ENCODE measurements at regions not wholly inside any gene's neighbourhood (a gene's known extent, or its start where the extent isn't known, plus 50 kb on each side); places are given as distances from the start of the nearest gene placed in this dataset.
"Not testable (repeated sequence)": the region's sequence is repeated elsewhere in the genome, so short reads cannot be mapped to it uniquely, and the experiment has no call there.

DNA sequence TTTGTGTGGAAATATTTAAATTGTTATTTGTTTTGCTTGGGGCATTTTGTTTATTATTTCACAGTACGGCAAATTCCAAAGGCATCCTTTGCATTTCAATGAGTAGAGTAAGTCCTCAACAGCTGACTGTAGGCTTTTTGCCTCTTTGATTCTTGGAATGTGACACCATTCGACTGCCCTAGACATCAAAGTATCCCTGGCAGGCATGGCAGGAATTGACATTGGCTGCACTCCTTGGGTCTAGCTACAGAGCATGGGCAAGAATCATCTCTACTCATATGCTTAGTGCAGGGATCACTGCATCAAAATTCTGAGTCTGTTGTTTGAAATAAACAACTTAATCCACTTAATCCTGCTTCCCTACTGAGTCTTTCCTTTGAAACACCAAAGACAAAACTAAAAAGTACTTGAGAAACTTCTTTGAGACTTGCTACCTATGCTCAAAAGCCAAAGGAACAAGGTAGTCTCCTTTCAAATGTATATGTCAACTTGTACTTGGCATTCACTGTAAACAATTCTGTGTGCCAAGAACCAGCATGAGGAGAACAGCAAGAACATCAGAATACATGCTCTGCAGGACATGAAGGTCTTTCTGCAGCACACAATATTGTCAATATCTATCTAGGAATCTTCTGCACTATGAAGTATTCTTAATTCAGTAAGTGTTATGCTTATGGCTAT lies 1569.0 kb upstream of the FLRT2 start:
- DNase-seq (ENCODE audit: low read depth, low spot score) = no peak

DNA sequence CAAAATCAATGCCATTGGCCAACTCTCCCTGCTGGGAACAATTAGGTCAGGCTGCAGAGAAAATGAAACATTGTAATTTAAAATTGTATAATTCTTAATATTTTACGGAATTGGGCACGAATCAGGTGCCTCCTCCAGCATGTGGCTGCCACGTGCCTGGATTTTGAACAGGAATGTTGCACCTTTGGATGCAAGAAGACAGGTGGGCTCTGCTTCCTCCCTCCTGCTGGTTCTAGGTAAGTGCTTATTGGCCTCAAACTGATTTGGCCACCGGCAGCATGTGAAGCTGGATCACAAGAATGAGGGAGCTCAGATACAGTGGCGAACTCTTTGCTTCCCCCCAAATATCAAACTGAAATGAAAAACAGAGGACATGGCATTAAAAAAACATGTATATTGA lies 1559.9 kb upstream of the FLRT2 start:
- no peak for DNase-seq (ENCODE audit: low read depth, low spot score)

DNA sequence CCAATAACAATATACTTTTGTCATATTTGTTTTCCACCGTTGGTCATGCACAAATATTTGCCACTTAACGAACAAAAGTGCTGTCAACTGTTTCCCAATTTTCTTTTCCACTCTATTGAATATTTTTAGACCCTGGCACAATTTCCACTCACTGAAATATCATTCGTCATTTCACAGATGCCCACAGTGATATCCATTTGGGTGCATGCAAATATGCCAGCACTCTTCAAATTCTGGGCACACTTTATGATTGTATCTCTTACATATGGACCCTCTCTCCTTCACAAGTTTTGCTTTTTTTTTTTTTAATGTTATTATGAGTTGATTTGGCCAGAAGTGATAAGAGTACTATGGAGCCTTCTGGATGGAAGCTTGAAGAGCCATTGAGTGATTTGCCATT lies 1557.3 kb upstream of the FLRT2 start:
- DNase-seq (ENCODE audit: low read depth, low spot score) = no peak

DNA sequence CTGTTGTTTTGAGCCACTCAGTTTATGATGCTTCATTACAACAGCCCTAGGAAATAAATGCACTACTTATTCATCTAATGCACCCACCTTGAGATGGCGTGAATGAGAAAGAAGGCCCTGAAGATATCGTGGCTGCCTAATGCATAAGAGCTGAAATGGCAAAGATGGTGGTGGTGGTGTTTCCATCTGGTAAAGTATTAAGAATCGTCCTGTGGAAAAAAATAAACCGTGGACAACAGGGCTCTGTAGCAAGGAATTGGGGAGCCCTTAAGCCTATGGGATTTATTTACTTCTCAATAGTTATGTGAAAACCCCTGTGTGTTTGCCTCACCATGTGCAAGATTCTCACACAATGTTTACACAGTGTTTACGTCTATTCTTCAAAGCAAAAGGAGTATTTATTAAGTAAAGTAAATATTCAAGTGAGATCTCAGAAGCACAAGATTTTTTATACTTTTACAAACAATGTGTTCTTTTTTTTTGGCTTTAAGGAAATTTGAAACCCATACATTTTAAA lies 1555.2 kb upstream of the FLRT2 start:
- no peak for DNase-seq (ENCODE audit: low read depth, low spot score)

DNA sequence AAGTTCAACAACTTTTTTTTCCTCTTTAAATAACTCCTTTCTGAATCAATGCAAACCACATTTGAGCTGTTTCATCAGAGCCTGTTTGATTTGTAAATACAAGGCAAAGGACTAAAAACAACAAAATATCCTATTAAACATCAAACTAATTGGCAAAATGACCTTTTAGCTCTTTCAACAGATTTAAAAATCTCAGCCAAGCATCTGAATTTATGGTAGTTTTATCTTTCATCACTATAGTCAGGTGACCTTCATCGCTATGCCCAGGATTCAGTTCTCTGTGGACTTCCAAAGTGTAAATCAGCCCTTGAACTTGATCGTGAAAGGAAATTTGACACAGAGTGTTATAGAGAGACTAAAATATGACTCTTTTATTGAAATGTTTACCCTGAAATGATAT lies 1554.5 kb upstream of the FLRT2 start:
- no peak for DNase-seq (ENCODE audit: low read depth, low spot score)

DNA sequence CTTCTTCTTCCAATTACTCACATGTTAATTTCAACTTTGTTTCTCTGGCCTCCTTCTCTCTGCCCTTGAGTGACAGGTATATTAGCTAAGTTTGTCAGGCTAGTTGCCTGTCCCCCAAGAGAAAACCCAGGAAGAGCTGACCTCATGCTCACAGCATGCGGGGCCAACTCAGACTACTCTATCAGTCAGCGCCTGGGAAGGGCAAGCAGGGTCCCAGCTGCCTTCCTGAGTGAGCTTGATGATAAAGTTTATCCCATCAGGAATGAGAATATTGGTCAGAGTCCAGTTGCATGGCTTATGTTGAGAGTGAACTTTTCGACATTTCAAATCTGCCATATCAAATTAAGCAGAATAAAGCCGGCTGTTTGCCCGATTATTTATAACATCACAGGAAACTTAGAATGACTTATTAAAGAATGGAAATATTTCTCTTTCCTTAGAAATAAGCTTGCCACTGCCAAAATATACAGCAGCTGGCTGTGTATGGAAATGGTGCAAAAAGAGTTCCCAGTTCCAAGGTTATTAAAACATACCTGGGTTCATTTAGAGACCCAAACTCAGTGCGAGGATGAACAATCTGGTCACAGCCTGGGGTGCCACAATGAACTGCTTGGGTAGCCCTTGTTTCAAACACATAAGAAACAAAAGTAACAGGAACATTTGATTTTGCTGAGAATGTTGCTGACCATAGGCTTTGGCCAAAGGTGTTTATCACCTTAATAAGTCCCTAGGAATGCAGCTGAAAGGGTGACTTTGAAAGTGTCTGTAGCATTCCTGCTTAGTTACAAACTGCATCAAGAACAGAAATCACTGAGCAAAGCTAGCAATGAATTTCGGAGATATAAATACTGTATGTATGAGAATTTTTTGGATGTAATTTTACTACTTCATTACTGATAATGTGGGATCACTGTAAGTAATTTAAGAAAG lies 1553.8 kb upstream of the FLRT2 start:
- DNase-seq (ENCODE audit: low read depth, low spot score) = peak; percentile 53

DNA sequence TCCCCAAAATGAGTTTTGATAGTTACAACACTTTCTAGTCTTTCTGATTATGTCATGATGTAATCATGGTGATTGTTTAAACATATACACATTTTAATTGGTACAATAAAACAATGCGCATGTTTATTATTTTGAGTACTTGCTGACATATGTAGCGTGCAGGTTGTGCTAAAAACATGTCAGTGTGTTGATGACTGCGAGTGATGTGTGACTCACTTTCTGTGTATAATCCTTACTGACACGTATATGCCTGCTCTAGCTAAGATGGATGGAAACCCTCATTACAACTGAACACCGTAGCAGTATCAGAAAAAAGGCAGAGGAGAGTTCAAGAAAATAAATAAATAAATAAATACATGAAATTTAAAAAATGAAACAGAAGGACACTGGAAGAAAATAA lies 1552.4 kb upstream of the FLRT2 start:
- DNase-seq (ENCODE audit: low read depth, low spot score) = no peak

DNA sequence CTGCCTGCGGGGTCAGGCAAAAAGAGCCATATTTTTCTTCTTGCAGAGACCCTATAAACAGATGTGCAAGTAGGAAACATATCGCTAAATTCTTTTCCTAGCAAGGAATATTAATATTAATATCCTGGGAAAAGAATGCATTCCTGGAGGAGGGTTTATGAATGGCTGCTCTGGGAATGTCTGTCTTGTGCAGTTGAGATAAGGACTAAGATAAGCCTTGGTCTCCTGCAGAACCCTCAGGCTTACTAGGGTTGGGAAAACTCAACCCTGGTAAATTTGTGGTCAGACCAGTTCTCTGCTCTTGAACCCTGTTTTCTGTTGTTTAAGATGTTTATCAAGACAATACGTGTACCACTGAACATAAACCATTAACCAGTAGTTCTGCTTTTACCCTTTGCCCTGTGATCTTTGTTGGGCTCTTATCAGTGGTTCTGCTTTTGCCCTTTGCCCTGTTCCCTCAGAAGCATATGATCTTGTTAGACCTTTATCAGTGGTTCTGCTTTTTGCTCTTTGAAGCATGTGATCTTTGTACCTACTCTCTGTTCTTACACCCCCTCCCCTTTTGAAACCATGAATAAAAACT lies 1548.2 kb upstream of the FLRT2 start:
- DNase-seq (ENCODE audit: low read depth, low spot score) = not testable (repeated sequence)

DNA sequence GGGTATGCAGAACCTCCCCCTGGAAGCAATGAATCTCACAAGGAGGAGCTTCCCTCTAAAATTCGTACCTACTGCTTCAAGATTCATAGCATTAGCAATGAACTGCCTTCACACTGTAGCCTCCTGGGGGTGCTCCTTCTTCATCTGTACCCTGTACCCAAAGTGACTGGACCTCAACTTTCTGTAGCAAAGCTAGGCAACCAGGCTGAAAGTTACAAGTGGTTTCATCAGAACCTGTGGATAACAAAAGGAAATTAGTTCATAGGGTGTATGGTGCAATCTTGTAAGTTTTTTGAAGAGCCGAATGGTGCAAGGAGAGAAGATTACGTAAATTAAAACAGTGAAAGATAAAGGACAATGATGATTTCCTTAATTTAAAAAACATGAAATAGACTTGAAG lies 1541.7 kb upstream of the FLRT2 start:
- DNase-seq (ENCODE audit: low read depth, low spot score) = no peak

DNA sequence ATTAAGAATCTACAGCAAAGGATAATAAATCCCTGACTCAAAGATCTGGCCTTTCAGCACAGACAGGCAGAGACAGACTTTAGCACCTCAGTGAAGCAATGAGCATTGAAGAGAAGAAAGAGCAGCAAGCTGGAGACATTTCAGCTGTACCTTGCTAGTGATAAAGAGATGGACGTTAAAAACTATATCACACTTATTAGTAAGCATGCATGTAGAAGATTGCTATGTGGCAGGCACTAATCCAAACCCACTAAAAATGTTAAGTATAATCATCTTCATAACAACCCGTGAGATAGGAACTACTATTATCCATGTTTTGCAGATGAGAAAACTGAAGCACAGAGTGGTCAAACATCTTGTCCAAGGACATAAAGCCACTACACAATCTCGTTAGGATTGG lies 1538.3 kb upstream of the FLRT2 start:
- DNase-seq (ENCODE audit: low read depth, low spot score) = no peak

DNA sequence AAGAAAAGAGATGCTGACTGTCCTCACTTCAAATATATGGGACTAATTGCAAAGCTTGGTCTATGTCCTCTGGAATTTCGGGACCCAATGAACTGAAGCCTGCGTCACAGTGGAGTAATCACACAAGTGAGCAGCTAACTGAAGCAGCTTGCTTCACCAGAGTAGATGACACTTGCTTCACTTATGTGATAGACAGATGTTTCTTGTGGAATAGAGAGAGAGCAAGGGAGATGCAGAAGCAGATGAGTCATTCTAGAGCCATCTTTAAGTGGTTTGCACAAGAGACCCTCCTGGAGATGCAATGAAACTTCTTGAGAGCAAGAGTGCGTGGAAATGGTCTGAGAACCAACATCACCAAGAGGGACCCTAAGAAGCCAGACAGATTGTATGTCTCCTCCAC lies 1537.1 kb upstream of the FLRT2 start:
- DNase-seq (ENCODE audit: low read depth, low spot score) = no peak

DNA sequence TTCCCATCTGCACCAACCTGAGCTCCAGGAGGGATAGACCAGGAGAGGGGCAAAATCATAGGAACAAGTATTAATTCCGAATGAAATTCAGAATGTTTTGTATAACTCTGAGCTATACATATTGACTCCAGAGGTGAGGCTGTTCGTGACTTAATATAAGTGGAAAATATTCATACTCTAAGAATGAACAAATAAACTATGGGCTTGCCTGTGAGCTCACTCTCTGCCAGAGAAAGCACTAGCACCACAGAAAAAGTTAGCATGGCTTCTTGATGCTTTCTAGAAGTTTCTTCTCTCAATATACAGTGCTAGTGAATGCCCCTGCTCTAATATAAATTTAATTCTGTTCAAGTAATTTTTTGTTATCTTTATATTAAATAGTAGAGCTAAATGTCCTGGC lies 1536.4 kb upstream of the FLRT2 start:
- DNase-seq (ENCODE audit: low read depth, low spot score) = no peak

DNA sequence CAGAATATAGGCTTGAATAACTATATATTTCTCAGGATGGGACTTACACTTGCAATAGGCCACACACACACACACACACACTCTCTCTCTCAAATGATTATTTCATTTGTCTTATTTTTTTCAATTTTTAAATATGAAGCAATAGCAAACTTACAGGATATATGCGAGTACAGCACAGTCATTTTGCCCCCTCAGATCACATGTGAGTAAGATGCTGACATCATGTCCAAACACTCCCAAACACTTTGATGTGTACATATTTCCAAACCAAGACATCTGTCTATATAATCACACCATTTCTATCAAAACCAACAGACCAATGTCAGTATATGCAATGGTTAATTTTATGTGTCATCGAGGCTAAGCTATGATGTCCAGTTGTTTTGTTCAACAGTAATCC lies 1535.9 kb upstream of the FLRT2 start:
- no peak for DNase-seq (ENCODE audit: low read depth, low spot score)

DNA sequence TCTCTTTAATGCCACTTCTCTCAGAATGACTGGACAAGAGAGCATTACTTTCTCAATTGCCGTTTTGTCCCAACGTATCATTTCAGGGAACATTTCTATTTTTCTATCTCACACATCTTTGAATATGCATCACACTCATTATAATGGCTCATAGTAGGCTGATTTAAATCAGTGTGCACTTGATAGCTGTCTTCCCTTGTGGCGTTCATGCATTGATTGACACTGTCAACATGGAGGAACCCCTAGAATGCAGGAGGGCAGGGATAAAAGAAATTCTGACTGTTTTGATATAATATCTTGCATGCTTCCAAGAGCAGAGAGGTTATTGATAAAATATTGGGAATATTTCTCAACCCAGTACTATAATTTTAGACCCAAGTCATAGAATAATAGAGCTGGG lies 1528.9 kb upstream of the FLRT2 start:
- no peak for DNase-seq (ENCODE audit: low read depth, low spot score)

DNA sequence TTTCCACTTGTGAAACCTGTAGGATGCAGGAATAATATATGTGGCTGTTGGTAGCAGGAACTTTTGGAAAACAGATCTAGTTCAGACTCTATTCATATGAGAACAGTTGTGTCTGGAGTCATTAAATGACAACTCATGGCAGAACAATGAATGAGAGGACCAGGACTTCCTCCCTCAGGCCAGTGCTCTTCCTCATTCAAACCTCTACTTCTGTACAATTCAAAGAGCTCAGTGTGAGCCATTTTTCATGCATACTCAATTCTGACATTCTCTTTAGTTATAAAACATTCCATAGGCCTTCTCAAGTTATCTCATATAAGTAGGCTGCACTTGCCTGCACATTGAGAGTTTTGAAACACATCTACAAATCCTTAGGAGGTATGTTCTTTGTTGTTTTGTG lies 1526.6 kb upstream of the FLRT2 start:
- no peak for DNase-seq (ENCODE audit: low read depth, low spot score)

DNA sequence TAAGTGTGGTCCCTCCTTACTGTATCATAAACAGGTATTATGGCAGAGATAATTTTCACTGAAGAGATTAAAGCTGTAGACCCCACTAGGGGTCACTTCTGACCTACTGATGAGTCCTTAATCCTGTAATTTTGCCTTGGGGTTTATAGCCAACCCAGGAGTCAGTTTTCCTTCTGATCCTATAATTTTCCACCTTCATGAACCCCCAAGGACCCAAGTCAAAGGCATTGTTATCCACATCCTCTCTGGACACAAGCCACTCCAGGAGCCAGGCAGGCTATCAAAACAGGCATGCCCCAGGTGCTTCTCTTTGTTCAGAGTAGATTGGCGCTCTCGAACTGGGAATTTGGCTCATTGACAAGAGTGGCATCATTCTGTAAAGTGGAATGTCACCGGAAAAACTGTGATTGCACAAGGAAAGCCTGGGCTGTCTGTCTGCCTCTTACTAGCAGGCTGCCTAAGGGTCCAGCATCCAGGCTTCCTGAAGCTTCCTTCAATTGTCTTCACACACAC lies 1523.2 kb upstream of the FLRT2 start:
- peak; percentile 96 for DNase-seq (ENCODE audit: low read depth, low spot score)

DNA sequence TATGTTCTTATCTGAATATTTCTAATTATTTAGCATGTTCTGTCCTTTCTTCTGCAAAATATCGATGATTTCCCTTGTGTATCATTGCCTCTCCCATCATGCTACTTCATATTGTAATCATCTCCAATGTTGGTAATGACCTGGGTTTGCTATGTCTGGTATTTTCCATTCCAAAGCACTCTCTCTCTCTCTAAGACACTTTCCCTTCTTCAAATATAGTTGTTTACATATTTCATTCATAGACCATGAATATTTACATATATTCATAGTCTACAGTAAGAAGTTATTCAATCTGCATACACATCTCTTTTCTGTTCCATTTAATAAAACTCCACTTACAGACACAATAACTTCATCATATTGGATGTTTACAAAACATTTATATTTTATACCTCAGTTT lies 1516.5 kb upstream of the FLRT2 start:
- DNase-seq (ENCODE audit: low read depth, low spot score) = no peak

DNA sequence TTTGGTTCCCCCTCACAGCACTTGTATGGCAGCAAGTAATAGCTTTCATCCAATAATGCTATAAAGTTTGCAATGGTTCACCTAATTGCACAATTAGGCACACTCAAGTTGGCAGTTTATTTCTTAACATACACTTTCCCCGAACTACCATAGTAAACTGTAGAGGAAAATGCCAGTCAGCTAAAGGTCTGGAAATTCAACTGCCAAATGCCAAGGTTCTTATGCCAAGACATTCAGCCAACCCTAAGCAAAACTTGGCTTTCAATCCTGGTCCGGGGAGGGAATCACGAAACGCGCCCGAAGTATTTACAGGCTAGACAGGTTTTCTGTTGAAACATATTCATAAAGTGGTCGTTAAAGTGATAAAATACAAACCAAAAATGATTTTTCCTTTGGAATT lies 1512.4 kb upstream of the FLRT2 start:
- no peak for DNase-seq (ENCODE audit: low read depth, low spot score)

DNA sequence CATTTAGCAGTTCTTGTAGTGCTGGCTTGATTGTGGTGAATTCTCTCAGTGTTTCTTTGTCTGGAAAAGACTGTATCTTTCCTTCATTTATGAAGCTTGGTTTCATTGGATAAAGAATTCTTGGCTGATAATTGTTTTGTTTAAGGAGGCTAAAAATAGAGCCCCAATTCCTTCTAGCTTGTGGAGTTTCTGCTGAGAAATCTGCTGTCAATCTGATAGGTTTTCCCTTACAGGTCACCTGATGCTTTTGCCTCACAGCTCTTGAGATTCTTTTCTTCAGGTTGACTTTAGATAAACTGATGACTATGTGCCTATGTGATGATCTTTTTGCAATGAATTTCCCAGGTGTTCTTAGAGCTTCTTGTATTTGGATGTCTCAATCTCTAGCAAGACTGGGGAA lies 1508.5 kb upstream of the FLRT2 start:
- DNase-seq (ENCODE audit: low read depth, low spot score) = no peak

DNA sequence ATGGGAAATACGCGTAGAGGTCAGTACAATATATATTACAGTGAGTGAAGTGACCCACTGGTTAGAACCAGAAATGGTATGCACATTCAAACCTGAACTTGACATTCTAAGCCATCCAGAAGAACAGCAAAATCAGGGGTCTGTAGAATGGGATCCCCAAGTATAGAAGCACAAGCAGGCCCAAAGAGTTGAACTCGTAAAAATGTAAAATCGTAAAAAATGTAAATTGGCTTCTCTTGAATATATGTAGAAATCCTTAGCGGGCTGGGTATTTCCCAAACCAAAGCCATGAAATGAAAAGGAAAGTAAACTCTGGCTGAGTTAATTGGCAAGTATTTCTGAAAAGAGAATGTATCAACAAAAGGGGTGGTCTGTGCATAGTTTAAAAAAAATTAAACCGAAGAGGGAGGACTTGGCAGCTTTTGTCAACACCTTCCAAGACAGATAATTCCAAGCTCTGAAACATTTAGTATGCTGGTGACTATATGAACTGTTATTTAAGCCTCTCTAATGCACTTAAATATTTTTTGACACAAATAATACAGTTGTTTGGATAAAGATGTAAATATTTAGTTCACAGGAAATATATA lies 1505.6 kb upstream of the FLRT2 start:
- DNase-seq (ENCODE audit: low read depth, low spot score) = no peak

DNA sequence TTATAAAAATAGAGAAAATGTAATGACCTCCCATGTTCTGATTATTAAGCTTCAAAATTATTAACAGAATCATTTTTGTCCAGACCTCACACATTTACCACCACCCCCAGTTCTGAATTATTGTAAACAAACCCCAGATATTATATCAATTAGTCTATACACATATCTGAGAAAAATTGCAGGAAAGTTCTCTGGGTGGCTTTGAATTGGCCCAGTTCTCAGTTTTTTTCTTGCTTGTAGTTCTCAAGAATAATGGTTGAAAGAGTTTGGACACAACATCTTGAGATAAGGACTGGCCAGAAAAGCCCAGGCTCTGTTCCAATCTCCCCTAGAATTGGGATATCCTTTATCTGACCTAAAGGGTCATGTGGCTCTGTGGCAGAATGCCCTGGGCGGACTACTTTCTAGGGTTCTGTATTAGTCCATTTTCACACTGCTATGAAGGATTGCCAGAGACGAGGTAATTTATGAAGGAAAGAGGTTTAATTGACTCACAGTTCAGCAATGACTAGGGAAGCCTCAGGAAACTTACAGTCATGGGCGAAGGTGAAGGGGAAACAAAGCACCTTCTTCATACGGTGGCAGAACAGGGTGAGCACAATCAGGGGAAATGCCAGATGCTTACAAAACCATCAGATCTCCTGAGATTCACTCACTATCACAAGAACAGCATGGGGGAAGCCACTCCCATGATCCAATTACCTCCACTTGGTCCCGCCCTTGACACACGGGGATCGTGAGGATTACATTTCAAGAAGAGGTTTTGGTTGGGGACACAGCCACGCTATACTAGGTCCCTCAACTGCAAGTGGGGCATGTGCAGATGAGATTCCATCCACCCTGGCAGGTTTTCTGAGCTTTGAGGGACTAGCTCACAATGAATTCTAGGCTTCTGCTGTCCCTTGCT lies 1504.6 kb upstream of the FLRT2 start:
- no peak for DNase-seq (ENCODE audit: low read depth, low spot score)
